ENCODE measurements at regions not wholly inside any gene's neighbourhood (a gene's known extent, or its start where the extent isn't known, plus 50 kb on each side); places are given as distances from the start of the nearest gene placed in this dataset.

- Mint-ChIP-seq H3K4me1 (no peaks in the 10 kb centered on the region), H3K27ac (no peak overlapping the region), H3K4me3 (no peak overlapping the region), H3K36me3 (ENCODE audit: low read depth) (no peaks in the 10 kb centered on the region), H3K9me3 (no peaks in the 10 kb centered on the region), H3K27me3 (ENCODE audit: insufficient read depth, low read depth, poor library complexity) (peaks cover 2% of the 10 kb centered on the region)
- Histone ChIP-seq H3K27ac (ENCODE audit: low read depth) (no peak overlapping the region), H3K4me2 (no peak overlapping the region), H3K4me3 (no peak overlapping the region), H3K4me1 (ENCODE audit: insufficient read depth) (no peaks in the 10 kb centered on the region), H2AFZ (no peak overlapping the region), H3F3A (replicated peaks; ENCODE audit: low read depth) (no peaks in the 10 kb centered on the region), H4K20me1 (replicated peaks; ENCODE audit: insufficient read depth) (no peaks in the 10 kb centered on the region), H3K79me2 (replicated peaks; ENCODE audit: insufficient read depth) (no peaks in the 10 kb centered on the region), H3K36me3 (ENCODE audit: insufficient read depth) (no peaks in the 10 kb centered on the region), H3K9me2 (ENCODE audit: insufficient read depth) (0 out of 2 replicates have a peak, but pooled peaks cover 4% of the 10 kb centered on the region), H3K27me3 (ENCODE audit: insufficient read depth) (no peaks in the 10 kb centered on the region)
- TF ChIP-seq POLR2AphosphoS5 (IDR thresholded peaks at IDR 0.05; ENCODE audit: low read depth) (no peak), CTCF (conservative IDR thresholded peaks at IDR 0.05; ENCODE audit: low read depth in 2 of 2) (no peak), ZNF331 (CRISPR knock-in tag; IDR thresholded peaks at IDR 0.05; ENCODE audit: low read depth) (no peak), EZH2phosphoT487 (IDR thresholded peaks at IDR 0.05; ENCODE audit: unreplicated experiment) (no peak), NANOG (IDR thresholded peaks at IDR 0.05; ENCODE audit: borderline replicate concordance) (no peak), STAT1 (IDR thresholded peaks at IDR 0.05; ENCODE audit: unreplicated experiment) (no peak)
- DNase-seq (ENCODE audit: low spot score) (no peak), ATAC-seq (no peak)
These were observed 83.8 kb downstream of the TENT5A start for GRCh38 chr6:81668615-81669047.

GRCh38 chr6:81666481-81666880 lies 86.0 kb downstream of the TENT5A start:
- DNase-seq (ENCODE audit: low spot score) (no peak), ATAC-seq (no peak)
- no peaks in the 10 kb centered on the region for H3K9me2 ChIP-seq (ENCODE audit: insufficient read depth)

More at GRCh38 chr6:81666481-81666880, 86.0 kb downstream of the TENT5A start:
- H3K79me2 ChIP-seq (replicated peaks; ENCODE audit: insufficient read depth) = no peaks in the 10 kb centered on the region
- no peak overlapping the region for H3K4me3 ChIP-seq
- Mint-ChIP-seq H3K9me3 (no peaks in the 10 kb centered on the region; the same call in 2 of the 3 replicates), H3K4me1 (no peaks in the 10 kb centered on the region), H3K27me3 (ENCODE audit: insufficient read depth, low read depth, poor library complexity) (peaks cover 2% of the 10 kb centered on the region), H3K27ac (no peak overlapping the region), H3K4me3 (no peak overlapping the region), H3K36me3 (ENCODE audit: low read depth) (no peaks in the 10 kb centered on the region)
- H3K27ac ChIP-seq (ENCODE audit: low read depth) = no peak overlapping the region
- H2AFZ ChIP-seq = no peak overlapping the region
- TF ChIP-seq ETS1 (IDR thresholded peaks at IDR 0.05) (no peak), CTCF (conservative IDR thresholded peaks at IDR 0.05; ENCODE audit: low read depth in 2 of 2) (no peak), POLR2AphosphoS5 (IDR thresholded peaks at IDR 0.05; ENCODE audit: low read depth) (no peak), ZNF331 (CRISPR knock-in tag; IDR thresholded peaks at IDR 0.05; ENCODE audit: low read depth) (no peak), STAT1 (IDR thresholded peaks at IDR 0.05; ENCODE audit: unreplicated experiment) (no peak), CREB1 (CRISPR knock-in tag; IDR thresholded peaks at IDR 0.05; ENCODE audit: low read depth) (no peak)
- H3K4me1 ChIP-seq (ENCODE audit: insufficient read depth) = no peaks in the 10 kb centered on the region
- no peak overlapping the region for H3K4me2 ChIP-seq
- H3F3A ChIP-seq (replicated peaks; ENCODE audit: low read depth) = no peaks in the 10 kb centered on the region
- H4K20me1 ChIP-seq (replicated peaks; ENCODE audit: insufficient read depth) = no peaks in the 10 kb centered on the region
- no peaks in the 10 kb centered on the region for H3K27me3 ChIP-seq (ENCODE audit: insufficient read depth)
- no peaks in the 10 kb centered on the region for H3K36me3 ChIP-seq (ENCODE audit: insufficient read depth)

All from GM23338 (cell line).